ENCODE measurements at regions not wholly inside any gene's neighbourhood (a gene's known extent, or its start where the extent isn't known, plus 50 kb on each side); places are given as distances from the start of the nearest gene placed in this dataset.

- CTCF ChIA-PET, result no interaction called here
- DNase-seq (ENCODE audit: extremely low spot score), result no peak
- TF ChIP-seq CTCF (IDR thresholded peaks at IDR 0.05; ENCODE audit: control extremely low read depth, extremely low read depth, low read depth, missing control alignments), result no peak
- POLR2A ChIA-PET, result no interaction called here
Measured at GRCh38 chr11:79890272-79890671, 449.4 kb upstream of the TENM4 start.

GRCh38 chr11:79864882-79865281, 424.1 kb upstream of the TENM4 start:
- ChIA-PET POLR2A (no interaction called here), CTCF (no interaction called here)
- TF ChIP-seq CTCF (IDR thresholded peaks at IDR 0.05; ENCODE audit: control extremely low read depth, extremely low read depth, low read depth, missing control alignments), result no peak
- DNase-seq (ENCODE audit: extremely low spot score), result no peak

GRCh38 chr11:79860336-79860735, 419.5 kb upstream of the TENM4 start:
- ChIA-PET CTCF (no interaction called here), POLR2A (no interaction called here)
- no peak for TF ChIP-seq CTCF (IDR thresholded peaks at IDR 0.05; ENCODE audit: control extremely low read depth, extremely low read depth, low read depth, missing control alignments)

GRCh38 chr11:79857377-79858214, 416.8 kb upstream of the TENM4 start:
- TF ChIP-seq CTCF (IDR thresholded peaks at IDR 0.05; ENCODE audit: control extremely low read depth, extremely low read depth, low read depth, missing control alignments), result no peak
- ChIA-PET CTCF (no interaction called here), POLR2A (no interaction called here)
- no peak for DNase-seq (ENCODE audit: extremely low spot score)

More at GRCh38 chr11:79860336-79860735, 419.5 kb upstream of the TENM4 start:
- DNase-seq (ENCODE audit: extremely low spot score), result no peak

DNA sequence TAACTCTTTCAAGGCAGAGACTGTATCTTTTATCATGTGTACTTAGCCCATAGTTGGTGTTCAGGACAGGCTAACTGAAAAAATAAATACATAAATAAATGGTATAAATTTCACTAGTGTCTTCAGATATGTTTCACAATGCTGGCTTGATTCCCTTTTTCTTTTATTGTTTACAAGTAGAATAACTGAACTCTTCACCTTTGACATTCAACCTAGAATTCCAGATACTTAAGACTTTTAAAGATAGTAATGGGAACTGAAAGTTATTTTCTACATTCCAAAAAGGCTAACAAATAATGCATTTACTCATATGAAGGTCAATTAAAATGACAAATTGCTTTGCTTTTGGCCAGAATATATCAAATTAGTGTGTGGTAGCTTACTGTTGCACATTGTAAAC, 411.3 kb upstream of the TENM4 start:
- TF ChIP-seq CTCF (IDR thresholded peaks at IDR 0.05; ENCODE audit: control extremely low read depth, extremely low read depth, low read depth, missing control alignments), result no peak
- CTCF ChIA-PET, result no interaction called here
- DNase-seq (ENCODE audit: extremely low spot score), result no peak
- POLR2A ChIA-PET, result no interaction called here

GRCh38 chr11:79845002-79845709, 404.3 kb upstream of the TENM4 start:
- POLR2A ChIA-PET, result no interaction called here

More at GRCh38 chr11:79845002-79845709, 404.3 kb upstream of the TENM4 start:
- CTCF ChIA-PET, result interaction anchor here (0.9 kb wide), 1 partner anchor 10 kb away, joined by 3 read pairs; no protein-coding TSS in a partner anchor
- DNase-seq (ENCODE audit: extremely low spot score), result no peak
- no peak for TF ChIP-seq CTCF (IDR thresholded peaks at IDR 0.05; ENCODE audit: control extremely low read depth, extremely low read depth, low read depth, missing control alignments)
